ENCODE measurements at regions not wholly inside any gene's neighbourhood (a gene's known extent, or its start where the extent isn't known, plus 50 kb on each side); places are given as distances from the start of the nearest gene placed in this dataset.

DNA sequence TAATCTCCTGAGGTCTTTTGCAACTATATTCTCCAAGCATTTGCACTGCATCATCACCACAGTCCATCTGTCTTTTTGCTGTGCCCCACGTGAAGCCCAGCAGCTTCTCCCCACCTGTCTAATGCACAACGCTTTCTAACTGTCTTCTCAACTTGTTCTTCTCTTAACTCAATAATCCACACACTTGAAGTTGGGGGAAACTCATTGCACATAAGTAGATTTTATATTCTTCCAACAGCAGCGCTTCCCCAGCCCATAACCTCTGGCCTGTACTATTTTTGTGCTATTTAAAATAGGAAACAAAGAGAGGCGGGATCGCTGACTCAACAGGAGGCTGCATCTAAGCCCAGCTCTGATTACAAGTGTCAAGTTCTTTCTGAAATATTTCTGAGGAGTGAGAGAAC lies 226.7 kb downstream of the GXYLT1 start:
- TF ChIP-seq, protein P1, sequence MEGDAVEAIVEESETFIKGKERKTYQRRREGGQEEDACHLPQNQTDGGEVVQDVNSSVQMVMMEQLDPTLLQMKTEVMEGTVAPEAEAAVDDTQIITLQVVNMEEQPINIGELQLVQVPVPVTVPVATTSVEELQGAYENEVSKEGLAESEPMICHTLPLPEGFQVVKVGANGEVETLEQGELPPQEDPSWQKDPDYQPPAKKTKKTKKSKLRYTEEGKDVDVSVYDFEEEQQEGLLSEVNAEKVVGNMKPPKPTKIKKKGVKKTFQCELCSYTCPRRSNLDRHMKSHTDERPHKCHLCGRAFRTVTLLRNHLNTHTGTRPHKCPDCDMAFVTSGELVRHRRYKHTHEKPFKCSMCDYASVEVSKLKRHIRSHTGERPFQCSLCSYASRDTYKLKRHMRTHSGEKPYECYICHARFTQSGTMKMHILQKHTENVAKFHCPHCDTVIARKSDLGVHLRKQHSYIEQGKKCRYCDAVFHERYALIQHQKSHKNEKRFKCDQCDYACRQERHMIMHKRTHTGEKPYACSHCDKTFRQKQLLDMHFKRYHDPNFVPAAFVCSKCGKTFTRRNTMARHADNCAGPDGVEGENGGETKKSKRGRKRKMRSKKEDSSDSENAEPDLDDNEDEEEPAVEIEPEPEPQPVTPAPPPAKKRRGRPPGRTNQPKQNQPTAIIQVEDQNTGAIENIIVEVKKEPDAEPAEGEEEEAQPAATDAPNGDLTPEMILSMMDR (conservative IDR thresholded peaks at IDR 0.05; ENCODE audit: low read depth, low read length) = no peak
- TF ChIP-seq EZH2phosphoT487 (IDR thresholded peaks at IDR 0.05; ENCODE audit: borderline replicate concordance, low read length) = no peak
- TF ChIP-seq EZH2 (IDR thresholded peaks at IDR 0.05; ENCODE audit: low read length, unreplicated experiment) = no peak

Measured in PC-3 (cell line).